HepG2 (cell line): ENCODE measurements at regions not wholly inside any gene's neighbourhood (a gene's known extent, or its start where the extent isn't known, plus 50 kb on each side); places are given as distances from the start of the nearest gene placed in this dataset.

Experiments used
- ATAC-seq: fragments of 200-7000 bp; cut with Tn5 transposase; 3 replicates; pipeline ENCODE4 v1.9.1; 2020; ENCODE audit warnings: mild to moderate bottlenecking, moderate library complexity
- BruUV-seq: library from RNA; stranded (reverse); fragments of 400-500 nt; replicated peaks from 2 replicates; lab custom pipeline; 2021; lab: Mats Ljungman, UMichigan
- CTCF ChIA-PET: fragments of 300-600 bp; formaldehyde crosslinking; extraction: SDS; loops from one replicate; lab custom pipeline; 2021; ENCODE audit warnings: low total read pairs, inconsistent platforms, low intra/inter-chr PET ratio; lab: Yijun Ruan, JAX
- POLR2A ChIA-PET: fragments of 350-600 bp; sonication (Branson Sonifier 250); formaldehyde crosslinking; loops from one replicate; lab custom pipeline; 2020; ENCODE audit warnings: antibody characterized with exemption, inconsistent platforms; lab: Yijun Ruan, JAX
- DNase-seq: peaks from one replicate; pipeline ENCODE4 v3.0.0-alpha.2; 2015; ENCODE audit warnings: low spot score
- FAIRE-seq: peaks from 3 replicates; lab custom pipeline; 2011; peaks lifted over from hg19 to GRCh38; lab: Jason Lieb, UNC
- H2AFZ ChIP-seq: one replicate; pipeline ENCODE4 v1.6.1; 2011; ENCODE audit warnings: low read length, inconsistent platforms
- H3K27ac ChIP-seq: fragments of 300-600 bp; 3 replicates; pipeline ENCODE4 v1.8.0; 2011; ENCODE audit warnings: mixed run types, mild to moderate bottlenecking, mixed read lengths, low read length, inconsistent platforms; ENCODE audit not compliant: insufficient read depth; ENCODE audit errors: extremely low read length
- H3K27me3 ChIP-seq, 2 experiments: fragments of 200-600 bp in 1 of 2; 2 replicates in 1 of 2; 3 replicates in 1 of 2; pipeline versions ENCODE4 v1.6.0 to v1.8.0; 2011; ENCODE audit warnings: low read length in 2 of 2, mild to moderate bottlenecking in 2 of 2, moderate library complexity in 2 of 2, inconsistent platforms in 1 of 2; ENCODE audit not compliant: insufficient read depth in 2 of 2, control insufficient read depth in 1 of 2
- H3K36me3 ChIP-seq, 2 experiments: fragments of 200-600 bp in 1 of 2; replicated peaks in 1 of 2; 2 replicates in 1 of 2; 3 replicates in 1 of 2; pipeline versions ENCODE4 v1.5.1 to v1.8.0; 2011; ENCODE audit warnings: low read length in 2 of 2, inconsistent platforms in 1 of 2; ENCODE audit not compliant: insufficient read depth in 2 of 2, control insufficient read depth in 1 of 2
- H3K4me1 ChIP-seq: 2 replicates; pipeline ENCODE4 v1.5.1; 2012; ENCODE audit warnings: low read length, inconsistent platforms; ENCODE audit not compliant: insufficient read depth
- H3K4me2 ChIP-seq: 2 replicates; pipeline ENCODE4 v1.6.0; 2011; ENCODE audit warnings: low read depth, low read length, inconsistent platforms
- H3K4me3 ChIP-seq, 3 experiments: fragments of 200-600 bp in 1 of 3; sonication (generic), shearing (Covaris generic) in 1 of 3; replicated peaks in 1 of 3; 2 replicates each; pipeline ENCODE4 v1.5.1; 2011 to 2016; ENCODE audit warnings: low read length in 3 of 3, inconsistent platforms in 2 of 3, low read depth in 2 of 3, mild to moderate bottlenecking in 2 of 3, control low read depth in 1 of 3, mixed read lengths in 1 of 3; ENCODE audit not compliant: insufficient read depth in 1 of 3
- H3K79me2 ChIP-seq: one replicate; pipeline ENCODE4 v1.6.1; 2011; ENCODE audit warnings: low read length, inconsistent platforms; ENCODE audit not compliant: insufficient read depth
- H3K9ac ChIP-seq: 2 replicates; pipeline ENCODE4 v1.6.0; 2011; ENCODE audit warnings: mild to moderate bottlenecking, low read depth, low read length, inconsistent platforms; ENCODE audit not compliant: insufficient read depth
- H3K9me3 ChIP-seq: 2 replicates; pipeline ENCODE4 v1.5.1; 2012; ENCODE audit warnings: mild to moderate bottlenecking, low read length
- H4K20me1 ChIP-seq: 2 replicates; pipeline ENCODE4 v1.6.0; 2011; ENCODE audit warnings: inconsistent platforms, mild to moderate bottlenecking, low read length, moderate library complexity; ENCODE audit not compliant: insufficient read depth
- ELF4 ChIP-seq: sonication (generic); formaldehyde crosslinking; IDR thresholded peaks from 2 replicates; pipeline ENCODE4 v1.5.0; 2020; ENCODE audit warnings: missing genetic modification reagents, mild to moderate bottlenecking, moderate library complexity, borderline replicate concordance
- NR2C2 ChIP-seq: sonication (generic); formaldehyde crosslinking; IDR thresholded peaks from 2 replicates; pipeline ENCODE4 v1.4.0; 2020; ENCODE audit warnings: missing genetic modification reagents, mild to moderate bottlenecking, moderate library complexity, borderline replicate concordance
- WGBS: methylation state at CpG from one replicate; pipeline ENCODE4 v1.1.6; 2017; ENCODE audit warnings: low lambda C conversion rate; 5-methylcytosine and 5-hydroxymethylcytosine counted together
- in situ Hi-C: cut with HindIII; loops from 2 replicates; pipeline ENCODE4 v1.10.0; 2017; ENCODE audit warnings: low pct_unique_long_range_greater_than_20kb; ENCODE audit not compliant: extremely low pct_ligation_motif_present
- intact Hi-C: fragments of 100-400 bp; cut with micrococcal nuclease; formaldehyde crosslinking; loops from one replicate; pipeline ENCODE4 v1.10.0; 2022; ENCODE audit not compliant: unreplicated experiment
- TF ChIP-seq, protein P1 (sequence below): sonication (generic); formaldehyde crosslinking; IDR thresholded peaks from 2 replicates; pipeline ENCODE4 v1.5.0; 2020; ENCODE audit warnings: mild to moderate bottlenecking, missing genetic modification reagents, borderline replicate concordance

DNA sequence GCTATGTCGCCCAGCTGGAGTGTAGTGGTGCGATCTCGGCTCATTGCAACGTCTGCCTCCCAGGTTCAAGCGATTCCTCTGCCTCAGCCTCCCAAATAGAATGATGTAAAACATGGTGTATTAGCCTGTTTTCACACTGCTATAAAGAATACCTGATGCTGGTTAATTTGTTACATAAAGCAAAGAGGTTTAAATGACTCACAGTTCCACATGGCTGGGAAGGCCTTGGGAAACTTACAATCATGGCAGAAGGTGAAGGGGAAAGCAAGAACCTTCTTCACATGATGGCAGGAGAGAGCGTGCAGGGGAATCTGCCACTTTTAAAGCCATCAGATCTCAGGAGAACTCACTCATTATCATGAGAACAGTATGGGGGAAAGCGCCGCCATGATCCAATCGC, 1191.8 kb downstream of the ARAP2 start (continued):
- TF ChIP-seq, protein P1, sequence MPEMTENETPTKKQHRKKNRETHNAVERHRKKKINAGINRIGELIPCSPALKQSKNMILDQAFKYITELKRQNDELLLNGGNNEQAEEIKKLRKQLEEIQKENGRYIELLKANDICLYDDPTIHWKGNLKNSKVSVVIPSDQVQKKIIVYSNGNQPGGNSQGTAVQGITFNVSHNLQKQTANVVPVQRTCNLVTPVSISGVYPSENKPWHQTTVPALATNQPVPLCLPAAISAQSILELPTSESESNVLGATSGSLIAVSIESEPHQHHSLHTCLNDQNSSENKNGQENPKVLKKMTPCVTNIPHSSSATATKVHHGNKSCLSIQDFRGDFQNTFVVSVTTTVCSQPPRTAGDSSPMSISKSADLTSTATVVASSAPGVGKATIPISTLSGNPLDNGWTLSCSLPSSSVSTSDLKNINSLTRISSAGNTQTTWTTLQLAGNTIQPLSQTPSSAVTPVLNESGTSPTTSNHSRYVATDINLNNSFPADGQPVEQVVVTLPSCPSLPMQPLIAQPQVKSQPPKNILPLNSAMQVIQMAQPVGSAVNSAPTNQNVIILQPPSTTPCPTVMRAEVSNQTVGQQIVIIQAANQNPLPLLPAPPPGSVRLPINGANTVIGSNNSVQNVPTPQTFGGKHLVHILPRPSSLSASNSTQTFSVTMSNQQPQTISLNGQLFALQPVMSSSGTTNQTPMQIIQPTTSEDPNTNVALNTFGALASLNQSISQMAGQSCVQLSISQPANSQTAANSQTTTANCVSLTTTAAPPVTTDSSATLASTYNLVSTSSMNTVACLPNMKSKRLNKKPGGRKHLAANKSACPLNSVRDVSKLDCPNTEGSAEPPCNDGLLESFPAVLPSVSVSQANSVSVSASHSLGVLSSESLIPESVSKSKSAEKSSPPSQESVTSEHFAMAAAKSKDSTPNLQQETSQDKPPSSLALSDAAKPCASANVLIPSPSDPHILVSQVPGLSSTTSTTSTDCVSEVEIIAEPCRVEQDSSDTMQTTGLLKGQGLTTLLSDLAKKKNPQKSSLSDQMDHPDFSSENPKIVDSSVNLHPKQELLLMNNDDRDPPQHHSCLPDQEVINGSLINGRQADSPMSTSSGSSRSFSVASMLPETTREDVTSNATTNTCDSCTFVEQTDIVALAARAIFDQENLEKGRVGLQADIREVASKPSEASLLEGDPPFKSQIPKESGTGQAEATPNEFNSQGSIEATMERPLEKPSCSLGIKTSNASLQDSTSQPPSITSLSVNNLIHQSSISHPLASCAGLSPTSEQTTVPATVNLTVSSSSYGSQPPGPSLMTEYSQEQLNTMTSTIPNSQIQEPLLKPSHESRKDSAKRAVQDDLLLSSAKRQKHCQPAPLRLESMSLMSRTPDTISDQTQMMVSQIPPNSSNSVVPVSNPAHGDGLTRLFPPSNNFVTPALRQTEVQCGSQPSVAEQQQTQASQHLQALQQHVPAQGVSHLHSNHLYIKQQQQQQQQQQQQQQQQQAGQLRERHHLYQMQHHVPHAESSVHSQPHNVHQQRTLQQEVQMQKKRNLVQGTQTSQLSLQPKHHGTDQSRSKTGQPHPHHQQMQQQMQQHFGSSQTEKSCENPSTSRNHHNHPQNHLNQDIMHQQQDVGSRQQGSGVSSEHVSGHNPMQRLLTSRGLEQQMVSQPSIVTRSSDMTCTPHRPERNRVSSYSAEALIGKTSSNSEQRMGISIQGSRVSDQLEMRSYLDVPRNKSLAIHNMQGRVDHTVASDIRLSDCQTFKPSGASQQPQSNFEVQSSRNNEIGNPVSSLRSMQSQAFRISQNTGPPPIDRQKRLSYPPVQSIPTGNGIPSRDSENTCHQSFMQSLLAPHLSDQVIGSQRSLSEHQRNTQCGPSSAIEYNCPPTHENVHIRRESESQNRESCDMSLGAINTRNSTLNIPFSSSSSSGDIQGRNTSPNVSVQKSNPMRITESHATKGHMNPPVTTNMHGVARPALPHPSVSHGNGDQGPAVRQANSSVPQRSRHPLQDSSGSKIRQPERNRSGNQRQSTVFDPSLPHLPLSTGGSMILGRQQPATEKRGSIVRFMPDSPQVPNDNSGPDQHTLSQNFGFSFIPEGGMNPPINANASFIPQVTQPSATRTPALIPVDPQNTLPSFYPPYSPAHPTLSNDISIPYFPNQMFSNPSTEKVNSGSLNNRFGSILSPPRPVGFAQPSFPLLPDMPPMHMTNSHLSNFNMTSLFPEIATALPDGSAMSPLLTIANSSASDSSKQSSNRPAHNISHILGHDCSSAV = no peak
- no peak for TF ChIP-seq ELF4 (CRISPR knock-in tag)

DNA sequence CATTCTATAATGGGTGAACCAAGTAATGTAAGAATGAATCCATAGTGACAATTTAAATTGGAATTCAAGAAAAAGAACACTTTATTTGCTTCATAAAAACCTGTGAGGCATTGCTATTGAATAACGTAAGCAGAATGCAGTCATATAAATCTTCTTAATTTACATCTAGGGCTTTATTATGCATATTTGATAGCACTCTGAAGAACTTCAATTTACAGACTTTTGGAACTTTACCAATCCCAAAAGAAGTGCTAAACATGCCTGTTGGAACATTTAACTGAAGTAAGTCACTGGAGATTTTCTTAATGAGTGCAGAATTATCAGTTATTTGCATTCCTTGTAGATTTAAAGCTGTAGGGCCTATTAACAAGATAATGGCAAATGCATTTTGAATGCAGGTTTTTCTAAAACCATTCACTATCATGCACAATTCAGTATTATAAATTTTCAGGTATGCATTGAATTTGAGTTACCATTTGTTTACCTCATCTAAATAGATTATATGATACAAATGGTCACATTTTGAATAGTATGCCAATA, 1181.2 kb downstream of the ARAP2 start:
- ATAC-seq = no peak
- TF ChIP-seq NR2C2 (CRISPR knock-in tag) = no peak
- Histone ChIP-seq H3K9ac (no peak overlapping the region), H3K9me3 (no peaks in the 10 kb centered on the region), H3K27ac (no peak overlapping the region), H3K27me3 (no peaks in the 10 kb centered on the region), H3K4me2 (no peak overlapping the region), H3K36me3 (no peaks in the 10 kb centered on the region), H3K79me2 (no peaks in the 10 kb centered on the region), H3K4me1 (no peaks in the 10 kb centered on the region), H4K20me1 (no peaks in the 10 kb centered on the region), H2AFZ (no peak overlapping the region), H3K4me3 (no peak overlapping the region)
- FAIRE-seq = no peak
- in situ Hi-C loops = no loop called here
- 0% methylated on average over 1 of the region's 1 CpG for WGBS
- no TSS peak for BruUV-seq
- no peak for DNase-seq
- intact Hi-C loops = no loop called here
- CTCF ChIA-PET = no interaction called here
- POLR2A ChIA-PET = no interaction called here
